ENCODE measurements at regions not wholly inside any gene's neighbourhood (a gene's known extent, or its start where the extent isn't known, plus 50 kb on each side); places are given as distances from the start of the nearest gene placed in this dataset.

- Histone ChIP-seq H3K27ac (no peak overlapping the region), H3K4me1 (no peaks in the 10 kb centered on the region), H3K9me3 (no peaks in the 10 kb centered on the region), H3K36me3 (no peaks in the 10 kb centered on the region), H3K27me3 (no peaks in the 10 kb centered on the region), H3K4me3 (no peak overlapping the region)
- intact Hi-C loops (cut with DNase I) = no loop called here
- no peak for DNase-seq (ENCODE audit: extremely low spot score in 2 of 2)
- TF ChIP-seq CTCF (IDR thresholded peaks at IDR 0.05) = no peak
- no peak for TF ChIP-seq POLR2AphosphoS5 (IDR thresholded peaks at IDR 0.05; ENCODE audit: insufficient read depth in 1 of 2, low read depth in 1 of 2)
- TF ChIP-seq POLR2A (IDR thresholded peaks at IDR 0.05) = no peak
These were observed 175.9 kb upstream of the KLHL29 start for GRCh38 chr2:23209059-23209458.

GRCh38 chr2:23211987-23212583 lies 172.9 kb upstream of the KLHL29 start:
- H3K27ac ChIP-seq = no peak overlapping the region
- no peaks in the 10 kb centered on the region for H3K36me3 ChIP-seq
- H3K9me3 ChIP-seq = no peaks in the 10 kb centered on the region
- no peaks in the 10 kb centered on the region for H3K4me1 ChIP-seq
- TF ChIP-seq POLR2A (IDR thresholded peaks at IDR 0.05) = no peak
- H3K4me3 ChIP-seq = no peak overlapping the region
- intact Hi-C loops (cut with DNase I) = no loop called here
- no peak for DNase-seq (ENCODE audit: extremely low spot score in 2 of 2)
- no peaks in the 10 kb centered on the region for H3K27me3 ChIP-seq

GRCh38 chr2:23213196-23213595 lies 171.8 kb upstream of the KLHL29 start:
- DNase-seq (ENCODE audit: extremely low spot score in 2 of 2) = no peak
- intact Hi-C loops (cut with DNase I) = no loop called here
- Histone ChIP-seq H3K4me3 (no peak overlapping the region), H3K36me3 (no peaks in the 10 kb centered on the region), H3K9me3 (no peaks in the 10 kb centered on the region), H3K4me1 (no peaks in the 10 kb centered on the region), H3K27ac (no peak overlapping the region), H3K27me3 (no peaks in the 10 kb centered on the region)
- TF ChIP-seq POLR2A (IDR thresholded peaks at IDR 0.05) (no peak), CTCF (IDR thresholded peaks at IDR 0.05) (no peak), POLR2AphosphoS5 (IDR thresholded peaks at IDR 0.05; ENCODE audit: insufficient read depth in 1 of 2, low read depth in 1 of 2) (no peak)

- Histone ChIP-seq H3K36me3 (no peaks in the 10 kb centered on the region), H3K4me3 (no peak overlapping the region), H3K27ac (no peak overlapping the region), H3K9me3 (no peaks in the 10 kb centered on the region), H3K27me3 (no peaks in the 10 kb centered on the region), H3K4me1 (no peaks in the 10 kb centered on the region)
- no peak for DNase-seq (ENCODE audit: extremely low spot score in 2 of 2)
- no peak for TF ChIP-seq CTCF (IDR thresholded peaks at IDR 0.05)
- TF ChIP-seq POLR2A (IDR thresholded peaks at IDR 0.05) = no peak
- no peak for TF ChIP-seq POLR2AphosphoS5 (IDR thresholded peaks at IDR 0.05; ENCODE audit: insufficient read depth in 1 of 2, low read depth in 1 of 2)
- intact Hi-C loops (cut with DNase I) = no loop called here
These were observed 170.0 kb upstream of the KLHL29 start for GRCh38 chr2:23215016-23215415.

GRCh38 chr2:23219666-23220065 lies 165.3 kb upstream of the KLHL29 start:
- TF ChIP-seq CTCF (IDR thresholded peaks at IDR 0.05) (no peak), POLR2A (IDR thresholded peaks at IDR 0.05) (no peak), POLR2AphosphoS5 (IDR thresholded peaks at IDR 0.05; ENCODE audit: insufficient read depth in 1 of 2, low read depth in 1 of 2) (no peak)
- Histone ChIP-seq H3K4me1 (no peaks in the 10 kb centered on the region), H3K27ac (no peak overlapping the region), H3K36me3 (no peaks in the 10 kb centered on the region), H3K4me3 (no peak overlapping the region), H3K27me3 (no peaks in the 10 kb centered on the region), H3K9me3 (no peaks in the 10 kb centered on the region)
- intact Hi-C loops (cut with DNase I) = no loop called here
- DNase-seq (ENCODE audit: extremely low spot score in 2 of 2) = no peak

All from vagina (tissue), 2 donors.